SU-DHL-6 (cell line): ENCODE measurements at regions not wholly inside any gene's neighbourhood (a gene's known extent, or its start where the extent isn't known, plus 50 kb on each side); places are given as distances from the start of the nearest gene placed in this dataset.

Source experiments
- H2AFZ ChIP-seq: fragments of 200-600 bp; sonication (generic); 2 replicates; pipeline ENCODE4 v1.6.1; 2014; ENCODE audit warnings: low read depth, mild to moderate bottlenecking, moderate library complexity, mixed read lengths, antibody characterized with exemption, low read length; ENCODE audit not compliant: severe bottlenecking
- H3F3A ChIP-seq: fragments of 200-600 bp; shearing (Covaris generic); 2 replicates; pipeline ENCODE4 v1.6.0; 2016; ENCODE audit warnings: antibody characterized with exemption, mild to moderate bottlenecking; ENCODE audit not compliant: insufficient read depth
- H3K27ac ChIP-seq: fragments of 200-600 bp; sonication (generic); 2 replicates; pipeline ENCODE4 v1.5.1; 2016; ENCODE audit warnings: low read depth, mild to moderate bottlenecking, low read length, moderate library complexity, mixed read lengths
- H3K27me3 ChIP-seq: fragments of 200-600 bp; sonication (generic), shearing (Covaris generic); 2 replicates; pipeline ENCODE4 v1.6.0; 2014; ENCODE audit warnings: mild to moderate bottlenecking, low read length
- H3K36me3 ChIP-seq: fragments of 200-600 bp; sonication (generic); 2 replicates; pipeline ENCODE4 v1.6.1; 2014; ENCODE audit warnings: mild to moderate bottlenecking, low read length, mixed read lengths
- H3K4me2 ChIP-seq: fragments of 300-600, 200-600 bp; shearing (Covaris generic), sonication (generic); 2 replicates; pipeline ENCODE4 v1.6.0; 2014; ENCODE audit warnings: low read length, low read depth, mild to moderate bottlenecking; ENCODE audit not compliant: poor library complexity, severe bottlenecking
- H3K4me3 ChIP-seq: fragments of 200-600 bp; sonication (generic); 2 replicates; pipeline ENCODE4 v1.5.1; 2014; ENCODE audit warnings: antibody characterized with exemption, low read length, mild to moderate bottlenecking, mixed read lengths; ENCODE audit not compliant: insufficient read depth, poor library complexity, severe bottlenecking
- H3K79me2 ChIP-seq: fragments of 200-600 bp; sonication (generic); 2 replicates; pipeline ENCODE4 v1.6.1; 2014; ENCODE audit warnings: mild to moderate bottlenecking, low read length, moderate library complexity; ENCODE audit not compliant: insufficient read depth
- H3K9ac ChIP-seq: fragments of 200-600 bp; sonication (generic); 2 replicates; pipeline ENCODE4 v1.7.0; 2014; ENCODE audit warnings: mild to moderate bottlenecking, low read length
- H3K9me2 ChIP-seq: fragments of 200-600 bp; sonication (generic); replicated peaks from 2 replicates; pipeline ENCODE4 v1.6.1; 2014; ENCODE audit warnings: low read length; ENCODE audit not compliant: insufficient read depth
- H3K9me3 ChIP-seq: fragments of 200-600 bp; sonication (generic); 2 replicates; pipeline ENCODE4 v1.6.1; 2014; ENCODE audit warnings: low read length, mixed read lengths; ENCODE audit not compliant: insufficient read depth
- H4K20me1 ChIP-seq: fragments of 200-600 bp; sonication (generic); 2 replicates; pipeline ENCODE4 v1.6.1; 2014; ENCODE audit warnings: low read depth, mild to moderate bottlenecking, antibody characterized with exemption, low read length, moderate library complexity, mixed read lengths
- CTCF ChIP-seq: fragments of 200-600 bp; sonication (generic); IDR thresholded peaks from one replicate; pipeline ENCODE4 v1.5.1; 2017; ENCODE audit warnings: antibody characterized with exemption, mild to moderate bottlenecking, low read length, moderate library complexity; ENCODE audit not compliant: insufficient read depth, poor library complexity, severe bottlenecking
- EZH2phosphoT487 ChIP-seq: fragments of 200-600 bp; sonication (generic), shearing (Covaris generic); conservative IDR thresholded peaks from 2 replicates; pipeline ENCODE4 v1.6.1; 2018; ENCODE audit warnings: mild to moderate bottlenecking, antibody characterized with exemption, low read length, moderate library complexity, mixed read lengths

GRCh38 chr21:14687268-14687625 is 141.1 kb upstream of the SAMSN1 start:
- no peak for TF ChIP-seq CTCF
- TF ChIP-seq EZH2phosphoT487 = no peak
- peaks cover 50% of the 10 kb centered on the region for H3F3A ChIP-seq
- peak overlapping the region; percentile 95 for H3K27ac ChIP-seq
- peak overlapping the region; percentile 48 for H3K9ac ChIP-seq
- H3K4me3 ChIP-seq = no peak overlapping the region
- H2AFZ ChIP-seq = peak overlapping the region; percentile 27
- H3K9me3 ChIP-seq = no peaks in the 10 kb centered on the region
- peak overlapping the region; percentile 72 for H3K4me2 ChIP-seq
- H4K20me1 ChIP-seq = no peaks in the 10 kb centered on the region
- no peaks in the 10 kb centered on the region for H3K36me3 ChIP-seq
- no peaks in the 10 kb centered on the region for H3K27me3 ChIP-seq
- H3K9me2 ChIP-seq = no peaks in the 10 kb centered on the region
- no peaks in the 10 kb centered on the region for H3K79me2 ChIP-seq

GRCh38 chr21:14686466-14687267 is 140.6 kb upstream of the SAMSN1 start:
- Histone ChIP-seq H3K4me3 (peak overlapping the region; percentile 14), H3K27ac (peak overlapping the region; percentile 95), H3K9me3 (no peaks in the 10 kb centered on the region), H3K36me3 (no peaks in the 10 kb centered on the region), H3K79me2 (no peaks in the 10 kb centered on the region), H2AFZ (peak overlapping the region; percentile 6), H3F3A (peaks cover 55% of the 10 kb centered on the region), H3K9ac (peak overlapping the region; percentile 48), H3K4me2 (peak overlapping the region; percentile 72), H3K27me3 (no peaks in the 10 kb centered on the region), H3K9me2 (no peaks in the 10 kb centered on the region), H4K20me1 (no peaks in the 10 kb centered on the region)
- TF ChIP-seq EZH2phosphoT487 (no peak), CTCF (no peak)

- Histone ChIP-seq H3K27me3 (no peaks in the 10 kb centered on the region), H3F3A (peaks cover 52% of the 10 kb centered on the region), H3K36me3 (no peaks in the 10 kb centered on the region), H4K20me1 (no peaks in the 10 kb centered on the region), H3K4me3 (no peak overlapping the region), H3K4me2 (peak overlapping the region; percentile 72), H3K9me2 (no peaks in the 10 kb centered on the region), H3K9ac (peak overlapping the region; percentile 48), H3K27ac (peak overlapping the region; percentile 95), H3K79me2 (no peaks in the 10 kb centered on the region), H2AFZ (no peak overlapping the region), H3K9me3 (no peaks in the 10 kb centered on the region)
- TF ChIP-seq EZH2phosphoT487 (no peak), CTCF (no peak)
Observed at GRCh38 chr21:14685568-14685967, 139.5 kb upstream of the SAMSN1 start.
